Activated naive CD8-positive, alpha-beta T cell (primary cell): ENCODE measurements at regions not wholly inside any gene's neighbourhood (a gene's known extent, or its start where the extent isn't known, plus 50 kb on each side); places are given as distances from the start of the nearest gene placed in this dataset.
"Not testable (repeated sequence)": the region's sequence is repeated elsewhere in the genome, so short reads cannot be mapped to it uniquely, and the experiment has no call there.

Experiments
- H3K27ac Mint-ChIP-seq: one replicate; pipeline ENCODE4 v1.8.0; 2021; ENCODE audit warnings: mixed read lengths
- H3K27me3 Mint-ChIP-seq: one replicate; pipeline ENCODE4 v1.8.0; 2021; ENCODE audit warnings: mixed read lengths
- H3K36me3 Mint-ChIP-seq: one replicate; pipeline ENCODE4 v1.8.0; 2021; ENCODE audit warnings: mixed read lengths
- H3K4me1 Mint-ChIP-seq: one replicate; pipeline ENCODE4 v1.8.0; 2021; ENCODE audit warnings: low read depth, mixed read lengths
- H3K4me3 Mint-ChIP-seq: one replicate; pipeline ENCODE4 v1.8.0; 2021; ENCODE audit warnings: mild to moderate bottlenecking, mixed read lengths
- H3K9me3 Mint-ChIP-seq: one replicate; pipeline ENCODE4 v1.8.0; 2021; ENCODE audit warnings: low read depth, mixed read lengths

- H3K9me3 Mint-ChIP-seq = no peaks in the 10 kb centered on the region
- H3K27me3 Mint-ChIP-seq = no peaks in the 10 kb centered on the region
- no peak overlapping the region for H3K4me3 Mint-ChIP-seq
- H3K4me1 Mint-ChIP-seq = no peaks in the 10 kb centered on the region
- H3K27ac Mint-ChIP-seq = no peak overlapping the region
- no peaks in the 10 kb centered on the region for H3K36me3 Mint-ChIP-seq
These were observed 98.7 kb downstream of the NPIPB11 start for GRCh38 chr16:29307598-29308507.

- no peaks in the 10 kb centered on the region for H3K9me3 Mint-ChIP-seq
- H3K27ac Mint-ChIP-seq = no peak overlapping the region
- no peak overlapping the region for H3K4me3 Mint-ChIP-seq
- H3K4me1 Mint-ChIP-seq = no peaks in the 10 kb centered on the region
- H3K36me3 Mint-ChIP-seq = peaks cover 2% of the 10 kb centered on the region
- no peaks in the 10 kb centered on the region for H3K27me3 Mint-ChIP-seq
These were observed 99.4 kb downstream of the NPIPB11 start for GRCh38 chr16:29306943-29307597.

GRCh38 chr16:29306201-29306600, 100.3 kb downstream of the NPIPB11 start:
- Mint-ChIP-seq H3K36me3 (peaks cover 2% of the 10 kb centered on the region), H3K4me1 (no peaks in the 10 kb centered on the region), H3K27ac (no peak overlapping the region), H3K4me3 (no peak overlapping the region), H3K9me3 (no peaks in the 10 kb centered on the region), H3K27me3 (no peaks in the 10 kb centered on the region)

GRCh38 chr16:29305018-29305417, 101.5 kb downstream of the NPIPB11 start:
- H3K36me3 Mint-ChIP-seq, H3K9me3 Mint-ChIP-seq, H3K4me1 Mint-ChIP-seq, H3K4me3 Mint-ChIP-seq, H3K27me3 Mint-ChIP-seq, H3K27ac Mint-ChIP-seq: not testable (repeated sequence)

- Mint-ChIP-seq H3K36me3 (peaks cover 2% of the 10 kb centered on the region), H3K9me3 (no peaks in the 10 kb centered on the region), H3K27ac (no peak overlapping the region), H3K4me3 (no peak overlapping the region), H3K27me3 (no peaks in the 10 kb centered on the region), H3K4me1 (no peaks in the 10 kb centered on the region)
These were observed 102.3 kb downstream of the NPIPB11 start for GRCh38 chr16:29304251-29304650.

- H3K27ac Mint-ChIP-seq = no peak overlapping the region
- H3K9me3 Mint-ChIP-seq = no peaks in the 10 kb centered on the region
- H3K4me1 Mint-ChIP-seq = no peaks in the 10 kb centered on the region
- H3K27me3 Mint-ChIP-seq = no peaks in the 10 kb centered on the region
- H3K36me3 Mint-ChIP-seq = peaks cover 2% of the 10 kb centered on the region
- no peak overlapping the region for H3K4me3 Mint-ChIP-seq
These were observed 103.0 kb downstream of the NPIPB11 start for GRCh38 chr16:29303520-29303919.

- Mint-ChIP-seq H3K27me3 (no peaks in the 10 kb centered on the region), H3K4me1 (no peaks in the 10 kb centered on the region), H3K27ac (no peak overlapping the region), H3K36me3 (peaks cover 2% of the 10 kb centered on the region), H3K4me3 (no peak overlapping the region), H3K9me3 (no peaks in the 10 kb centered on the region)
These were observed 103.5 kb downstream of the NPIPB11 start for GRCh38 chr16:29302976-29303375.

GRCh38 chr16:29302433-29302832, 104.1 kb downstream of the NPIPB11 start:
- not testable (repeated sequence) for H3K36me3 Mint-ChIP-seq, H3K27ac Mint-ChIP-seq

GRCh38 chr16:29301662-29302285, 104.7 kb downstream of the NPIPB11 start:
- H3K4me3 Mint-ChIP-seq, H3K4me1 Mint-ChIP-seq, H3K36me3 Mint-ChIP-seq, H3K9me3 Mint-ChIP-seq, H3K27ac Mint-ChIP-seq, H3K27me3 Mint-ChIP-seq: not testable (repeated sequence)

More at GRCh38 chr16:29302433-29302832, 104.1 kb downstream of the NPIPB11 start:
- not testable (repeated sequence) for H3K4me3 Mint-ChIP-seq, H3K27me3 Mint-ChIP-seq, H3K9me3 Mint-ChIP-seq, H3K4me1 Mint-ChIP-seq

- H3K9me3 Mint-ChIP-seq, H3K4me3 Mint-ChIP-seq, H3K27me3 Mint-ChIP-seq, H3K4me1 Mint-ChIP-seq, H3K36me3 Mint-ChIP-seq, H3K27ac Mint-ChIP-seq: not testable (repeated sequence)
These were observed 105.7 kb downstream of the NPIPB11 start for GRCh38 chr16:29300541-29301535.

- H3K4me1 Mint-ChIP-seq, H3K4me3 Mint-ChIP-seq, H3K36me3 Mint-ChIP-seq, H3K27me3 Mint-ChIP-seq, H3K27ac Mint-ChIP-seq, H3K9me3 Mint-ChIP-seq: not testable (repeated sequence)
These were observed 106.5 kb downstream of the NPIPB11 start for GRCh38 chr16:29300030-29300491.

GRCh38 chr16:29298997-29299396, 107.5 kb downstream of the NPIPB11 start:
- H3K27me3 Mint-ChIP-seq, H3K9me3 Mint-ChIP-seq, H3K27ac Mint-ChIP-seq, H3K36me3 Mint-ChIP-seq, H3K4me3 Mint-ChIP-seq, H3K4me1 Mint-ChIP-seq: not testable (repeated sequence)

- not testable (repeated sequence) for H3K27ac Mint-ChIP-seq, H3K36me3 Mint-ChIP-seq, H3K9me3 Mint-ChIP-seq, H3K4me3 Mint-ChIP-seq, H3K4me1 Mint-ChIP-seq, H3K27me3 Mint-ChIP-seq
These were observed 108.2 kb downstream of the NPIPB11 start for GRCh38 chr16:29298307-29298706.

- not testable (repeated sequence) for H3K27ac Mint-ChIP-seq, H3K4me1 Mint-ChIP-seq, H3K4me3 Mint-ChIP-seq, H3K36me3 Mint-ChIP-seq, H3K9me3 Mint-ChIP-seq, H3K27me3 Mint-ChIP-seq
These were observed 108.7 kb downstream of the NPIPB11 start for GRCh38 chr16:29297809-29298177.
